Duodenal mucosa (tissue), 2 donors: ENCODE measurements at regions not wholly inside any gene's neighbourhood (a gene's known extent, or its start where the extent isn't known, plus 50 kb on each side); places are given as distances from the start of the nearest gene placed in this dataset.

ENCODE experiments used
- H3K27ac ChIP-seq: one replicate; pipeline ENCODE4 v1.7.0; 2013; ENCODE audit warnings: low read depth, low read length
- H3K27me3 ChIP-seq, 2 donors: one replicate each; pipeline ENCODE4 v1.7.0; 2013; ENCODE audit warnings: low read length in 2 of 2, control low read depth in 1 of 2; ENCODE audit not compliant: insufficient read depth in 2 of 2, control insufficient read depth in 1 of 2
- H3K36me3 ChIP-seq, 2 donors: one replicate each; pipeline ENCODE4 v1.7.0; 2013; ENCODE audit warnings: low read length in 2 of 2, control low read depth in 1 of 2; ENCODE audit not compliant: insufficient read depth in 2 of 2, control insufficient read depth in 1 of 2
- H3K4me1 ChIP-seq, 2 donors: one replicate each; pipeline ENCODE4 v1.7.0; 2013; ENCODE audit warnings: low read length in 2 of 2, control low read depth in 1 of 2; ENCODE audit not compliant: insufficient read depth in 2 of 2, control insufficient read depth in 1 of 2
- H3K4me3 ChIP-seq, 2 donors: one replicate each; pipeline ENCODE4 v1.7.0; 2013; ENCODE audit warnings: low read length in 2 of 2, low read depth in 1 of 2
- H3K9ac ChIP-seq, 2 donors: one replicate each; pipeline ENCODE4 v1.7.0; 2013; ENCODE audit warnings: low read length in 2 of 2, low read depth in 1 of 2
- H3K9me3 ChIP-seq, 2 donors: one replicate each; pipeline ENCODE4 v1.7.0; 2013; ENCODE audit warnings: low read length in 2 of 2, control low read depth in 1 of 2; ENCODE audit not compliant: control insufficient read depth in 1 of 2

GRCh38 chr9:109941771-109942170, 161.8 kb downstream of the PALM2AKAP2 start:
- H3K27me3 ChIP-seq, result no peaks in the 10 kb centered on the region
- H3K36me3 ChIP-seq, result no peaks in the 10 kb centered on the region
- no peaks in the 10 kb centered on the region for H3K9me3 ChIP-seq
- H3K27ac ChIP-seq, result no peak overlapping the region
- no peak overlapping the region for H3K9ac ChIP-seq
- H3K4me3 ChIP-seq, result no peak overlapping the region
- H3K4me1 ChIP-seq, result no peaks in the 10 kb centered on the region

DNA sequence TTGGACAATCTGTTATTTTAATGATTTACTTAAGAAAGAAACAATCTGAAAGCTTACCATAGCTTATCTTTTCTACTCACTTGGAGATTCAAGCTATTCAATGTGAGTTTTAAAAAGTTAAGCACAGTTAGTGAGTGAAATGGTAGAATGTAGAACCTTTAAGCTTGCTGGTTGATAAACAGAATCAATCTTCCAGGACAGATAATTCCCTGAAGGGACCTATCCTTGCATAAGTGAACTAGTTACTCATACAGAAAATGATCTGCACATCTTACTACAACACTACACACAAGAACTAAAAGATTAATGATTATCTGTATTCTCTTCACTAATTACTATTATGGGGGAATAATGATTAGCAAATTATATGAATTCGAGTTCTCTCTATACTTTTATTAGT, 165.6 kb downstream of the PALM2AKAP2 start:
- Histone ChIP-seq H3K4me3 (no peak overlapping the region), H3K4me1 (no peaks in the 10 kb centered on the region), H3K27me3 (no peaks in the 10 kb centered on the region), H3K9ac (no peak overlapping the region), H3K9me3 (no peaks in the 10 kb centered on the region), H3K36me3 (no peaks in the 10 kb centered on the region), H3K27ac (no peak overlapping the region)

- no peaks in the 10 kb centered on the region for H3K36me3 ChIP-seq
- H3K27me3 ChIP-seq, result no peaks in the 10 kb centered on the region
Observed at GRCh38 chr9:109948453-109948852, 168.5 kb downstream of the PALM2AKAP2 start.

GRCh38 chr9:109950710-109951443, 170.9 kb downstream of the PALM2AKAP2 start:
- H3K9me3 ChIP-seq, result no peaks in the 10 kb centered on the region
- no peaks in the 10 kb centered on the region for H3K36me3 ChIP-seq
- H3K27me3 ChIP-seq, result no peaks in the 10 kb centered on the region
- H3K9ac ChIP-seq, result no peak overlapping the region
- no peak overlapping the region for H3K27ac ChIP-seq
- H3K4me3 ChIP-seq, result no peak overlapping the region
- H3K4me1 ChIP-seq, result peaks cover 0 to 8% of the 10 kb centered on the region in 2 donors

More at GRCh38 chr9:109948453-109948852, 168.5 kb downstream of the PALM2AKAP2 start:
- Histone ChIP-seq H3K4me1 (peaks cover 0 to 8% of the 10 kb centered on the region in 2 donors), H3K9me3 (no peaks in the 10 kb centered on the region), H3K9ac (no peak overlapping the region), H3K4me3 (no peak overlapping the region), H3K27ac (no peak overlapping the region)

DNA sequence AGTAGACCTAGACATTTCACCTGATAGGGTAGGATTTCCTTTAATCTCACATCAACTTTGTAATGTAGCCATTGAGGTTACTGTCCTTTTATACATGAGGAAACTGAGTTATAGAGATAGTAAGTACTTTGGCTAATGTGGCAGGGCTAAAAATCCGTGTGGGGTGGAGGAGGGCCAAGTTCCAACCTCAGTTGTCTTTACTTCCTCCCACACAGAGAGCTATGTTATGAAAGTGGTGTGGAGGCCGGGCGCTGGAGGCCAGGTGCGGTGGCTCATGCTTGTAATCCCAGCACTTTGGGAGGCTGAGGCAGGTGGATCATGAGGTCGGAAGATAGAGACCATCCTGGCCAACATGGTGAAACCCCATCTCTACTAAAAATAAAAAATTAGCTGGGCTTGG, 173.3 kb downstream of the PALM2AKAP2 start:
- H3K9ac ChIP-seq, result no peak overlapping the region
- no peaks in the 10 kb centered on the region for H3K27me3 ChIP-seq
- H3K36me3 ChIP-seq, result no peaks in the 10 kb centered on the region
- H3K27ac ChIP-seq, result no peak overlapping the region
- H3K4me1 ChIP-seq, result peaks cover 0 to 8% of the 10 kb centered on the region in 2 donors
- no peaks in the 10 kb centered on the region for H3K9me3 ChIP-seq
- H3K4me3 ChIP-seq, result no peak overlapping the region

- H3K27me3 ChIP-seq, result no peaks in the 10 kb centered on the region
- no peaks in the 10 kb centered on the region for H3K9me3 ChIP-seq
- H3K36me3 ChIP-seq, result no peaks in the 10 kb centered on the region
- H3K4me1 ChIP-seq, result peaks cover 0 to 8% of the 10 kb centered on the region in 2 donors
- H3K9ac ChIP-seq, result no peak overlapping the region
- H3K27ac ChIP-seq, result no peak overlapping the region
- no peak overlapping the region for H3K4me3 ChIP-seq
Observed at GRCh38 chr9:109953813-109954497, 174.0 kb downstream of the PALM2AKAP2 start.

DNA sequence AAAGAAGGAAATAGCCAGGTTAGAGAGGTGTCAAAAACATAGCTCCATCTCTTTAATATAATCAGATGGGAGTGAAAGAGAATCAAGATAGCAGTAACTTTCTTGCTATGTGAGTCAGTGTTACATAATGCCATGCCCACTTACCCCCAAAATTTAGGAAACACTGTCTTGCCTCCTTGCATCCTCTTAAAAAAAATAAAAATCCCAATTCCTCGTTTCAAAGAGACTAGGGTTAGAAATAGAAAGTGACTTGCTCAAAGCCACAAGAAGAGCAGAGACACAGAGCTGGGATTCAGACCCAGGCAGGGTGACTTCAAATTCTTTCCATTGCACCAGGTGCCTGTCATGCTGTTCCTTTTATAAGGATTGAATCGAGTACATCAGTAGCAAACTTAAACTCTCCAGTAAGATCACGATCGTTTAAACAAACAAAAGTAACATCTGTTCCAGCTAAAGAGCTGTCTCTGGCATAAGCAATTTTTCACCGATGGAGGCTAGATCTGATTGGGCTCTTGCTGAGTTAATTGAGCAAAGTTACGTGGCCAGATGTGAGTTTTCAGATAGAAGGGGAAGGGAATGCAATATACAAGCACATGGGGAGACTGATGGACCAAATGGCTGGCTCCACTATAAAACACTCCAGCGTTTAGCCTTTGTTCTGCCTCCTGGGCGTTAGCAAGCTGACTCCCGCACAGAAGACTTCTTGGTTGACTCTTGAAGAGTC, 176.9 kb downstream of the PALM2AKAP2 start:
- no peaks in the 10 kb centered on the region for H3K27me3 ChIP-seq
- H3K9me3 ChIP-seq, result no peaks in the 10 kb centered on the region
- H3K4me3 ChIP-seq, result no peak overlapping the region
- H3K4me1 ChIP-seq, result no peaks in the 10 kb centered on the region
- no peak overlapping the region for H3K9ac ChIP-seq
- H3K27ac ChIP-seq, result no peak overlapping the region
- H3K36me3 ChIP-seq, result no peaks in the 10 kb centered on the region

- no peak overlapping the region for H3K9ac ChIP-seq
- no peaks in the 10 kb centered on the region for H3K36me3 ChIP-seq
- H3K27ac ChIP-seq, result no peak overlapping the region
- no peaks in the 10 kb centered on the region for H3K27me3 ChIP-seq
- H3K4me3 ChIP-seq, result no peak overlapping the region
- H3K4me1 ChIP-seq, result no peaks in the 10 kb centered on the region
- H3K9me3 ChIP-seq, result no peaks in the 10 kb centered on the region
Observed at GRCh38 chr9:109959679-109960078, 179.7 kb downstream of the PALM2AKAP2 start.

GRCh38 chr9:109961626-109962025, 181.6 kb downstream of the PALM2AKAP2 start:
- Histone ChIP-seq H3K4me3 (no peak overlapping the region), H3K27me3 (no peaks in the 10 kb centered on the region), H3K4me1 (no peaks in the 10 kb centered on the region), H3K27ac (no peak overlapping the region), H3K9me3 (no peaks in the 10 kb centered on the region), H3K36me3 (no peaks in the 10 kb centered on the region), H3K9ac (no peak overlapping the region)

- no peaks in the 10 kb centered on the region for H3K36me3 ChIP-seq
- no peaks in the 10 kb centered on the region for H3K4me1 ChIP-seq
- H3K27ac ChIP-seq, result no peak overlapping the region
- H3K9me3 ChIP-seq, result no peaks in the 10 kb centered on the region
- no peak overlapping the region for H3K9ac ChIP-seq
- H3K27me3 ChIP-seq, result no peaks in the 10 kb centered on the region
- no peak overlapping the region for H3K4me3 ChIP-seq
Observed at GRCh38 chr9:109962215-109962614, 182.2 kb downstream of the PALM2AKAP2 start.
